ENCODE measurements at regions not wholly inside any gene's neighbourhood (a gene's known extent, or its start where the extent isn't known, plus 50 kb on each side); places are given as distances from the start of the nearest gene placed in this dataset.
A peak's percentile ranks its signal among the peaks of the same experiment; 100 is the strongest.

DNA sequence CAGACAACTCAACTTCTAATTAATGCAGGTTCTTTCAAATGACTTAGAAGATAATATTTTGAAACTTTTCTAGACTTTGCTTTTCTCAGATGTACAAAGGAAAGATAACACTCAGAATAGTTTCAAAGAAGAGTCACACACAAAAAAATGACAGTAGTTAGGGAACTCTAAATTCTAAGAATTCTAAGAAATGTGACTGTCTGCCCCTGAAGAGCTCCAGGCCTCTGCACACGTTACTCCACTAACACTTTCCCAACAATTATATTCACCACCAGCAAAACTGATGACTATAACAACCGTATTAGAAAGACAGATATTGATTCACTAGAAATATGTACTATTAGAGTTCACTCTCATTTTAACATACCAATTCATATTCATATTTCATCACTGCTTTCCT lies 133.3 kb upstream of the SMLR1 start:
- Histone ChIP-seq H3K36me3 (ENCODE audit: control insufficient read depth, insufficient read depth, low read length) (no peaks in the 10 kb centered on the region), H3K4me1 (ENCODE audit: control insufficient read depth, insufficient read depth, low read length) (no peaks in the 10 kb centered on the region), H3K4me3 (ENCODE audit: low read length) (no peak overlapping the region), H3K9ac (ENCODE audit: extremely low read depth, low read length, poor library complexity, severe bottlenecking) (no peak overlapping the region), H3K27ac (ENCODE audit: low read depth, low read length) (no peak overlapping the region), H3K27me3 (ENCODE audit: control insufficient read depth, insufficient read depth, low read length, poor library complexity, severe bottlenecking) (no peaks in the 10 kb centered on the region), H3K9me3 (ENCODE audit: control insufficient read depth, low read length) (no peaks in the 10 kb centered on the region)
- Mint-ChIP-seq H3K36me3 (ENCODE audit: low read depth) (no peaks in the 10 kb centered on the region), H3K9me3 (no peaks in the 10 kb centered on the region), H3K27me3 (ENCODE audit: insufficient read depth) (no peaks in the 10 kb centered on the region), H3K27ac (peak overlapping the region; percentile 48), H3K4me1 (peaks cover 6% of the 10 kb centered on the region), H3K4me3 (no peak overlapping the region)
- 80 to 95% methylated on average over 1 to 2 of the region's 2 CpGs for WGBS, 2 experiments (ENCODE audit: insufficient coverage in 1 of 2, insufficient read length in 1 of 2)
- no peak for DNase-seq
- TF ChIP-seq, protein P1, sequence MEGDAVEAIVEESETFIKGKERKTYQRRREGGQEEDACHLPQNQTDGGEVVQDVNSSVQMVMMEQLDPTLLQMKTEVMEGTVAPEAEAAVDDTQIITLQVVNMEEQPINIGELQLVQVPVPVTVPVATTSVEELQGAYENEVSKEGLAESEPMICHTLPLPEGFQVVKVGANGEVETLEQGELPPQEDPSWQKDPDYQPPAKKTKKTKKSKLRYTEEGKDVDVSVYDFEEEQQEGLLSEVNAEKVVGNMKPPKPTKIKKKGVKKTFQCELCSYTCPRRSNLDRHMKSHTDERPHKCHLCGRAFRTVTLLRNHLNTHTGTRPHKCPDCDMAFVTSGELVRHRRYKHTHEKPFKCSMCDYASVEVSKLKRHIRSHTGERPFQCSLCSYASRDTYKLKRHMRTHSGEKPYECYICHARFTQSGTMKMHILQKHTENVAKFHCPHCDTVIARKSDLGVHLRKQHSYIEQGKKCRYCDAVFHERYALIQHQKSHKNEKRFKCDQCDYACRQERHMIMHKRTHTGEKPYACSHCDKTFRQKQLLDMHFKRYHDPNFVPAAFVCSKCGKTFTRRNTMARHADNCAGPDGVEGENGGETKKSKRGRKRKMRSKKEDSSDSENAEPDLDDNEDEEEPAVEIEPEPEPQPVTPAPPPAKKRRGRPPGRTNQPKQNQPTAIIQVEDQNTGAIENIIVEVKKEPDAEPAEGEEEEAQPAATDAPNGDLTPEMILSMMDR (conservative IDR thresholded peaks at IDR 0.05): no peak

DNA sequence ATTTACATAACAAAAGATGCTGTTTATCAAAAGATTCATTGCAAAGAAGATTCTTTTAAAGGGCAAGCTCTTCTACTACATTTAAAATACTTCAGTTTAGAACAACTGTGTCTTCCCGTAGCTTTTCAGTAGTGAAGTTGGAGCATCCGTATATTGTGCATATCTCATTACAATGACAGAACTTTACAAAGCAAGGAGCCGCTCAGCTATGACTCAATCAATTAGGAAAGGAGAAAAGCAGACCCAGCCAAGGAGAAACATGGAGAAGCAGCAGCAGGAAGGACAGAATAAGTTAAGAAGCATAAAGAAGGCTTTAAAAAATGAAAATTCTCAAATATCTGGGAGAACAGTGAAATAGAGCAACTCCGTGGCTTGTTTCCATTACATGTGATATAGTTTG lies 132.6 kb upstream of the SMLR1 start:
- Mint-ChIP-seq H3K4me3 (no peak overlapping the region), H3K36me3 (ENCODE audit: low read depth) (no peaks in the 10 kb centered on the region), H3K4me1 (peaks cover 6% of the 10 kb centered on the region), H3K9me3 (no peaks in the 10 kb centered on the region), H3K27me3 (ENCODE audit: insufficient read depth) (no peaks in the 10 kb centered on the region), H3K27ac (no peak overlapping the region)
- no peaks in the 10 kb centered on the region for H3K27me3 ChIP-seq (ENCODE audit: control insufficient read depth, insufficient read depth, low read length, poor library complexity, severe bottlenecking)
- no peak overlapping the region for H3K4me3 ChIP-seq (ENCODE audit: low read length)
- WGBS, 2 experiments (ENCODE audit: insufficient coverage in 1 of 2, insufficient read length in 1 of 2): 80 to 96% methylated on average over 1 to 4 of the region's 4 CpGs
- no peaks in the 10 kb centered on the region for H3K36me3 ChIP-seq (ENCODE audit: control insufficient read depth, insufficient read depth, low read length)
- TF ChIP-seq, protein P1 (conservative IDR thresholded peaks at IDR 0.05): no peak
- DNase-seq: no peak
- H3K9ac ChIP-seq (ENCODE audit: extremely low read depth, low read length, poor library complexity, severe bottlenecking): no peak overlapping the region
- no peaks in the 10 kb centered on the region for H3K4me1 ChIP-seq (ENCODE audit: control insufficient read depth, insufficient read depth, low read length)
- no peak overlapping the region for H3K27ac ChIP-seq (ENCODE audit: low read depth, low read length)
- no peaks in the 10 kb centered on the region for H3K9me3 ChIP-seq (ENCODE audit: control insufficient read depth, low read length)

GRCh38 chr6:130696806-130697205 lies 130.4 kb upstream of the SMLR1 start:
- Histone ChIP-seq H3K36me3 (ENCODE audit: control insufficient read depth, insufficient read depth, low read length) (no peaks in the 10 kb centered on the region), H3K27me3 (ENCODE audit: control insufficient read depth, insufficient read depth, low read length, poor library complexity, severe bottlenecking) (no peaks in the 10 kb centered on the region), H3K9ac (ENCODE audit: extremely low read depth, low read length, poor library complexity, severe bottlenecking) (no peak overlapping the region), H3K27ac (ENCODE audit: low read depth, low read length) (no peak overlapping the region), H3K4me3 (ENCODE audit: low read length) (no peak overlapping the region), H3K9me3 (ENCODE audit: control insufficient read depth, low read length) (no peaks in the 10 kb centered on the region), H3K4me1 (ENCODE audit: control insufficient read depth, insufficient read depth, low read length) (no peaks in the 10 kb centered on the region)
- Mint-ChIP-seq H3K4me1 (peaks cover 6% of the 10 kb centered on the region), H3K4me3 (no peak overlapping the region), H3K9me3 (no peaks in the 10 kb centered on the region), H3K27ac (no peak overlapping the region), H3K36me3 (ENCODE audit: low read depth) (no peaks in the 10 kb centered on the region), H3K27me3 (ENCODE audit: insufficient read depth) (no peaks in the 10 kb centered on the region)
- TF ChIP-seq, protein P1 (conservative IDR thresholded peaks at IDR 0.05): no peak
- no peak for DNase-seq
- WGBS, 2 experiments (ENCODE audit: insufficient coverage in 1 of 2, insufficient read length in 1 of 2): 92 to 100% methylated on average over 1 to 3 of the region's 3 CpGs
